ENCODE measurements at regions not wholly inside any gene's neighbourhood (a gene's known extent, or its start where the extent isn't known, plus 50 kb on each side); places are given as distances from the start of the nearest gene placed in this dataset.

GRCh38 chr20:56925082-56925830, 296.1 kb downstream of the TFAP2C start:
- Histone ChIP-seq H3K27me3 (ENCODE audit: control insufficient read depth in 2 of 2, insufficient read depth in 2 of 2, low read length in 2 of 2) (peaks cover 30 to 35% of the 10 kb centered on the region in 2 donors), H3K9me3 (ENCODE audit: control insufficient read depth in 2 of 2, low read length in 2 of 2) (no peaks in the 10 kb centered on the region), H3K4me3 (ENCODE audit: low read length in 2 of 2) (no peak overlapping the region), H3K36me3 (ENCODE audit: control insufficient read depth in 2 of 2, insufficient read depth in 2 of 2, low read length in 2 of 2) (no peaks in the 10 kb centered on the region), H3K4me1 (ENCODE audit: control insufficient read depth in 2 of 2, insufficient read depth in 2 of 2, low read length in 2 of 2) (no peaks in the 10 kb centered on the region), H3K27ac (ENCODE audit: low read depth in 2 of 2, low read length in 2 of 2) (no peak overlapping the region), H3K9ac (ENCODE audit: low read depth in 1 of 2, low read length in 2 of 2) (no peak overlapping the region)

GRCh38 chr20:56925831-56926170, 296.7 kb downstream of the TFAP2C start:
- H3K4me3 ChIP-seq (ENCODE audit: low read length in 2 of 2): no peak overlapping the region

DNA sequence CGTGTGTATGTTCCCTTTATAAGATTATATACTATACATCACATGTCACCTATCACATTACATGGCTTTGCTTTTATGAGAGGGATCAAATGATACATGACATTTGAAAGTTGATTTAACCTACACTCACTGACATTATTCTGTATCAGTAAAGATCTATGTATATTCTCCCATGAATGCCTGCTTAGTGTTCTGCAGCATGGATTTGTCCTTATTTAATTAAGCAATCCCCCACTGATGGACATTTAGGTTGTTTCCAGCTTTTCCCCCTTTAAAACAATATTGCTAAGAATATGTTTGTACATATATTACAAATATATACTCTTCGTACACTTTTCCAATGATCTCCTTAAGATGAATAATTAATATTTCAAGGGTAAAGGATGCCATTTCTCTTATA, 297.4 kb downstream of the TFAP2C start:
- Histone ChIP-seq H3K9ac (ENCODE audit: low read depth in 1 of 2, low read length in 2 of 2) (no peak overlapping the region), H3K36me3 (ENCODE audit: control insufficient read depth in 2 of 2, insufficient read depth in 2 of 2, low read length in 2 of 2) (no peaks in the 10 kb centered on the region), H3K4me3 (ENCODE audit: low read length in 2 of 2) (no peak overlapping the region), H3K27me3 (ENCODE audit: control insufficient read depth in 2 of 2, insufficient read depth in 2 of 2, low read length in 2 of 2) (peaks cover 32 to 35% of the 10 kb centered on the region in 2 donors), H3K4me1 (ENCODE audit: control insufficient read depth in 2 of 2, insufficient read depth in 2 of 2, low read length in 2 of 2) (no peaks in the 10 kb centered on the region), H3K9me3 (ENCODE audit: control insufficient read depth in 2 of 2, low read length in 2 of 2) (no peaks in the 10 kb centered on the region), H3K27ac (ENCODE audit: low read depth in 2 of 2, low read length in 2 of 2) (no peak overlapping the region)

More at GRCh38 chr20:56925831-56926170, 296.7 kb downstream of the TFAP2C start:
- H3K9me3 ChIP-seq (ENCODE audit: control insufficient read depth in 2 of 2, low read length in 2 of 2): no peaks in the 10 kb centered on the region
- no peak overlapping the region for H3K27ac ChIP-seq (ENCODE audit: low read depth in 2 of 2, low read length in 2 of 2)
- no peak overlapping the region for H3K9ac ChIP-seq (ENCODE audit: low read depth in 1 of 2, low read length in 2 of 2)
- no peaks in the 10 kb centered on the region for H3K4me1 ChIP-seq (ENCODE audit: control insufficient read depth in 2 of 2, insufficient read depth in 2 of 2, low read length in 2 of 2)
- H3K27me3 ChIP-seq (ENCODE audit: control insufficient read depth in 2 of 2, insufficient read depth in 2 of 2, low read length in 2 of 2): peaks cover 30 to 35% of the 10 kb centered on the region in 2 donors
- H3K36me3 ChIP-seq (ENCODE audit: control insufficient read depth in 2 of 2, insufficient read depth in 2 of 2, low read length in 2 of 2): no peaks in the 10 kb centered on the region

DNA sequence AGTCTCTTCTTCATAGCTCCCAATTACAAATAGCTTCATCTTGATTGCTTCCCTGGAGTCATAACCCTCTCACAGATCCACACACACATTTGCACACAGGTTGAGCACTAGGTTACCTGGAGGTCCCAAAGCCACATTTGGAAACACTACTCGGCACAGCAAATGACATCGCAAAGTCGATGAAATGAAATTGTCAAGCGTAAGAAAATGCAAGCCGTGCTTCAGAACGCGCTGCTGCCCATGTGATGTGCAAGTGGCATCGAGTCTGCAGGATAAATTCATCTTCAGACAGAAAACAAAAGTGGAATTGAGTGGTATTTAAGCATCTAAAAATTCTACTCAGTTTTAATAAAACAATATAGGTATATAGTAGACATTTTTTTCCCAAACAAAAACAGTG, 298.0 kb downstream of the TFAP2C start:
- no peak overlapping the region for H3K4me3 ChIP-seq (ENCODE audit: low read length in 2 of 2)
- no peaks in the 10 kb centered on the region for H3K4me1 ChIP-seq (ENCODE audit: control insufficient read depth in 2 of 2, insufficient read depth in 2 of 2, low read length in 2 of 2)
- no peak overlapping the region for H3K27ac ChIP-seq (ENCODE audit: low read depth in 2 of 2, low read length in 2 of 2)
- H3K9ac ChIP-seq (ENCODE audit: low read depth in 1 of 2, low read length in 2 of 2): no peak overlapping the region
- peaks cover 32 to 35% of the 10 kb centered on the region in 2 donors for H3K27me3 ChIP-seq (ENCODE audit: control insufficient read depth in 2 of 2, insufficient read depth in 2 of 2, low read length in 2 of 2)
- no peaks in the 10 kb centered on the region for H3K9me3 ChIP-seq (ENCODE audit: control insufficient read depth in 2 of 2, low read length in 2 of 2)
- no peaks in the 10 kb centered on the region for H3K36me3 ChIP-seq (ENCODE audit: control insufficient read depth in 2 of 2, insufficient read depth in 2 of 2, low read length in 2 of 2)

DNA sequence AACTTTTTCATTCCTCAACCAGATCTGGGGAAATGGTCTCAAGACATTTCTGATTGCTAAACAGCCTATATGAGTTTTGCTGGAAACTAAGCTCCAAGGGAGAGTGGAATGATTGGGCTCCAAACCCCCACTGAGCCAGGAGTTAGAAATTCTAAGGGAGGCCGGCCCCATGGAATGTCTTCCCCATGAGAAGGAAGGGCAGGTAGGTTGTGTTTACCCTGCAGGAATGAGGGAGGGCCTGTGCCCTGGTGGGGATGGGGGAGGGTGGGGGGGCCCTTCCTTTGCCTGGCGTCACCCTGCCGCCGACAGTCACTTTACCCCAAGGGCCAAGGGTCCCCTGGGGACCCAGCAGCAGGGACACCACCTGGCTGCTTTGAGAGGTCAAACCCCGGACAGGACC, 298.9 kb downstream of the TFAP2C start:
- Histone ChIP-seq H3K9ac (ENCODE audit: low read depth in 1 of 2, low read length in 2 of 2) (no peak overlapping the region), H3K36me3 (ENCODE audit: control insufficient read depth in 2 of 2, insufficient read depth in 2 of 2, low read length in 2 of 2) (no peaks in the 10 kb centered on the region), H3K27ac (ENCODE audit: low read depth in 2 of 2, low read length in 2 of 2) (no peak overlapping the region), H3K4me3 (ENCODE audit: low read length in 2 of 2) (no peak overlapping the region), H3K4me1 (ENCODE audit: control insufficient read depth in 2 of 2, insufficient read depth in 2 of 2, low read length in 2 of 2) (no peaks in the 10 kb centered on the region), H3K9me3 (ENCODE audit: control insufficient read depth in 2 of 2, low read length in 2 of 2) (no peaks in the 10 kb centered on the region), H3K27me3 (ENCODE audit: control insufficient read depth in 2 of 2, insufficient read depth in 2 of 2, low read length in 2 of 2) (peaks cover 29 to 32% of the 10 kb centered on the region in 2 donors)

DNA sequence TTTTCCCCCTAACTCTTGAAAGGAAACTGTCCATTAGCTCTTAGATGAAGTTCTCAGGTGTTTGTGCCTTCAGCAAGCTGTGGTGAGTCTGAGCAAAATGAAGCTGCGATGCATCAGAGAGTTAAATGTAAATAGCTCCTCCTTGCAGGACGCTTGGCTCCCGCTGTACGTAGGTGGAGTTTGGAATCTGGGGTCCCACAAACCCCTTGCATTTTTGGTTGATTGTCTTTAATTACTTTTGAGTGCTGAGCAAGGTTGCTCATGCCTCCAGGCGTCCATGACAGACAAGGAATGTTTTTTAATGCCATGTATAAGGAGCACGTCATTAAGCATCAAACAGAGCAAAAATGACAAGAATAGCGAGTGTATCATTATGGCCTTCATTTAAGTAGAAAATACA, 300.5 kb downstream of the TFAP2C start:
- Histone ChIP-seq H3K27ac (ENCODE audit: low read depth in 2 of 2, low read length in 2 of 2) (no peak overlapping the region), H3K4me1 (ENCODE audit: control insufficient read depth in 2 of 2, insufficient read depth in 2 of 2, low read length in 2 of 2) (no peaks in the 10 kb centered on the region), H3K4me3 (ENCODE audit: low read length in 2 of 2) (no peak overlapping the region), H3K9ac (ENCODE audit: low read depth in 1 of 2, low read length in 2 of 2) (no peak overlapping the region), H3K27me3 (ENCODE audit: control insufficient read depth in 2 of 2, insufficient read depth in 2 of 2, low read length in 2 of 2) (peaks cover 21 to 32% of the 10 kb centered on the region in 2 donors), H3K36me3 (ENCODE audit: control insufficient read depth in 2 of 2, insufficient read depth in 2 of 2, low read length in 2 of 2) (no peaks in the 10 kb centered on the region), H3K9me3 (ENCODE audit: control insufficient read depth in 2 of 2, low read length in 2 of 2) (no peaks in the 10 kb centered on the region)

DNA sequence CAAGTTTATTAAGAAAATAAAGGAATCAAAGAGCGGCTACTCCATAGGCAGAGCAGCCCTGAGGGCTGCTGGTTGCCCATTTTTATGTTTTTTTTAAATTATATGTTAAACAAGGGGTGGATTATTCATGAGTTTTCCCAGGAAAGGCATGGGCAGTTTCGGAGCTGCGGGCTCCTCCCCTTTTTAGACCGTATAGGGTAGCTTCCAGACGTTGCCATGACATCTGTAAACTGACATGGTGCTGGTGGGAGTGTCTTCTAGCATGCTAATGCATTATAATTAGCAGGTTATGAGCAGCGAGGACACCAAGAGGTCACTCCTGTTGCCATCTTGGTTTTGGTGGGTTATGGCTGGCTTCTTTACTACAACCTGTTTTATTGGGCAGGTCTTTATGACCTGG, 301.8 kb downstream of the TFAP2C start:
- Histone ChIP-seq H3K27ac (ENCODE audit: low read depth in 2 of 2, low read length in 2 of 2) (no peak overlapping the region), H3K9ac (ENCODE audit: low read depth in 1 of 2, low read length in 2 of 2) (no peak overlapping the region), H3K9me3 (ENCODE audit: control insufficient read depth in 2 of 2, low read length in 2 of 2) (no peaks in the 10 kb centered on the region), H3K36me3 (ENCODE audit: control insufficient read depth in 2 of 2, insufficient read depth in 2 of 2, low read length in 2 of 2) (no peaks in the 10 kb centered on the region), H3K4me1 (ENCODE audit: control insufficient read depth in 2 of 2, insufficient read depth in 2 of 2, low read length in 2 of 2) (no peaks in the 10 kb centered on the region), H3K27me3 (ENCODE audit: control insufficient read depth in 2 of 2, insufficient read depth in 2 of 2, low read length in 2 of 2) (peaks cover 10 to 24% of the 10 kb centered on the region in 2 donors), H3K4me3 (ENCODE audit: low read length in 2 of 2) (no peak overlapping the region)

GRCh38 chr20:56932575-56933330, 303.6 kb downstream of the TFAP2C start:
- Histone ChIP-seq H3K27me3 (ENCODE audit: control insufficient read depth in 2 of 2, insufficient read depth in 2 of 2, low read length in 2 of 2) (peaks cover 3 to 11% of the 10 kb centered on the region in 2 donors), H3K36me3 (ENCODE audit: control insufficient read depth in 2 of 2, insufficient read depth in 2 of 2, low read length in 2 of 2) (no peaks in the 10 kb centered on the region), H3K4me3 (ENCODE audit: low read length in 2 of 2) (no peak overlapping the region), H3K27ac (ENCODE audit: low read depth in 2 of 2, low read length in 2 of 2) (no peak overlapping the region), H3K9me3 (ENCODE audit: control insufficient read depth in 2 of 2, low read length in 2 of 2) (no peaks in the 10 kb centered on the region), H3K4me1 (ENCODE audit: control insufficient read depth in 2 of 2, insufficient read depth in 2 of 2, low read length in 2 of 2) (no peaks in the 10 kb centered on the region), H3K9ac (ENCODE audit: low read depth in 1 of 2, low read length in 2 of 2) (no peak overlapping the region)

DNA sequence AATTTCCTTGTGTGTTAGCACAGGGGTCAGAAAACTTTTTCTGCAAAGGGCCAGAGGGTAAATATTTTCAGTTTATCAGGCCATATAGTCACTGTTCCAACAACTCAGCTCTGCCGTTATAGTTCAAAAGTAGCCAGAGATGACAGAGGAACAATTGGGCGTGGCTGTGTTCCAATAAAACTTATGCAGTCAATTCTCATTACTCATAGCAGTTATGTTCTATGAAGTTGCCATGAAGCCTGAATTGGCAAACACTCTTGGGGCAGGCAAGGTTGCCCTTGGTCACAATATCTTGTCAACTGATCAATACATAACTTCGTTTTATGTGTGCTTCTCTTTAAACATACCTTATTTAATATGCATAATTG, 304.2 kb downstream of the TFAP2C start:
- Histone ChIP-seq H3K4me1 (ENCODE audit: control insufficient read depth in 2 of 2, insufficient read depth in 2 of 2, low read length in 2 of 2) (no peaks in the 10 kb centered on the region), H3K27ac (ENCODE audit: low read depth in 2 of 2, low read length in 2 of 2) (no peak overlapping the region), H3K36me3 (ENCODE audit: control insufficient read depth in 2 of 2, insufficient read depth in 2 of 2, low read length in 2 of 2) (no peaks in the 10 kb centered on the region), H3K9ac (ENCODE audit: low read depth in 1 of 2, low read length in 2 of 2) (no peak overlapping the region), H3K27me3 (ENCODE audit: control insufficient read depth in 2 of 2, insufficient read depth in 2 of 2, low read length in 2 of 2) (peaks cover 3 to 9% of the 10 kb centered on the region in 2 donors), H3K9me3 (ENCODE audit: control insufficient read depth in 2 of 2, low read length in 2 of 2) (no peaks in the 10 kb centered on the region), H3K4me3 (ENCODE audit: low read length in 2 of 2) (no peak overlapping the region)

DNA sequence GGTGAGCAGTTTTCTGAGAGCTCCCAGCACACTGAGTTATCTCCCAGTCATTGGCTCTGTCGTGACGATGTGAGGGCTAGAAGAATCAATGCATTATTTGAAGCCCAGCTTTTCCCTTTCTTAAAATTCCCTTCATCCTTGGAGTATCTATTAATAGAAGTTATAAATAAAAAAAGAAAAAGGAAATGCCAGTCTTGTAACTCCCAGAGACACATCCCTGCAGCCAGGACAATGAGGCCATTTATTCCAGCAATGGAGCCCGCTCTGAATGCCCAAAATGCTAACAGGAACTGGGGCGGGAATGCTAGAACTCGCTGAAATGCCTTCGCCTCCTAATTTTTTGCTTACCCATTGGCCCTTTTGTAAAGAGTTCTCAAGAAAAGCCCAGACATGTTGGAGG, 305.8 kb downstream of the TFAP2C start:
- H3K9ac ChIP-seq (ENCODE audit: low read depth in 1 of 2, low read length in 2 of 2): no peak overlapping the region
- no peak overlapping the region for H3K27ac ChIP-seq (ENCODE audit: low read depth in 2 of 2, low read length in 2 of 2)
- no peaks in the 10 kb centered on the region for H3K4me1 ChIP-seq (ENCODE audit: control insufficient read depth in 2 of 2, insufficient read depth in 2 of 2, low read length in 2 of 2)
- H3K4me3 ChIP-seq (ENCODE audit: low read length in 2 of 2): no peak overlapping the region
- H3K9me3 ChIP-seq (ENCODE audit: control insufficient read depth in 2 of 2, low read length in 2 of 2): no peaks in the 10 kb centered on the region
- H3K27me3 ChIP-seq (ENCODE audit: control insufficient read depth in 2 of 2, insufficient read depth in 2 of 2, low read length in 2 of 2): peaks cover 0 to 2% of the 10 kb centered on the region in 2 donors
- no peaks in the 10 kb centered on the region for H3K36me3 ChIP-seq (ENCODE audit: control insufficient read depth in 2 of 2, insufficient read depth in 2 of 2, low read length in 2 of 2)

Measured in mucosa of rectum (tissue), 2 donors.